Dedifferentiated amniotic fluid mesenchymal stem cell (primary cell): ENCODE measurements at regions not wholly inside any gene's neighbourhood (a gene's known extent, or its start where the extent isn't known, plus 50 kb on each side); places are given as distances from the start of the nearest gene placed in this dataset.
"Not testable (repeated sequence)": the region's sequence is repeated elsewhere in the genome, so short reads cannot be mapped to it uniquely, and the experiment has no call there.

Experiments
- DNase-seq: peaks from one replicate; pipeline ENCODE4 v3.0.0-alpha.2; 2016; ENCODE audit errors: extremely low spot score

GRCh38 chr2:16105669-16106281, 165.4 kb downstream of the MYCN start:
- no peak for DNase-seq

DNA sequence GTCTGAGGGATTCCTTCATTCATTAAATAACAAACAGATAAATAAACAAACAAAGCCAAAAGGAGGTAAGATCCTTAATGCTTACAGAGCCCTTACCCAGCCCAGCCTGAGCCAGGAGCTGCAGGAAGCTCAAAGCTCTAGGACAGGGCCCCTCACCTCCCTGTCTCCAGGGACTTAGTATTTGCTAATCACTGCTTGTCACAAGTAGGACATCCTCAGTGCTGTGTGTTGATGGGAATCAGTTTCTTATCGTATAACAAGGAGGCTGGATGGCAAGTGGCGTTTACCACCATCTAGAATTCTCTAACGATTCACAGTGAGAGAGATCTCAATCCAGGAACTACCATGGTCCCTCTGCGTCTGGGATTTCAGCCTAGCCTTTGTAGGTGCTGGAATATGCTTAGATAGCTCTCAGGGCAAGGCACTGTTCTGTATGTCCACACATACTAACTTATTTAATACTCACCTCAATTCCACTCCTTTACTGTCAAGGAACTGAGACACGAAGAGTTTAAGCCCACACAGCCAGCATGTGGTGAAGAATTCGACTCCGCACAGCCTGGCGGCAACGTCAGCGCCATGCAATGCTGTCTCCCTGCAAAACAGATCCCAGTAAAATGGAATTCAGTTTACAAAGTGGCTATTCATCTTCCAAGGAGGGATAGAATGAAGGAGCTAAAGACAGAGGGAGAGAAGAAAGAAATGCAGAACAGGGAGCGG, 164.8 kb downstream of the MYCN start:
- DNase-seq = no peak

GRCh38 chr2:16104315-16104948, 164.1 kb downstream of the MYCN start:
- DNase-seq = no peak

DNA sequence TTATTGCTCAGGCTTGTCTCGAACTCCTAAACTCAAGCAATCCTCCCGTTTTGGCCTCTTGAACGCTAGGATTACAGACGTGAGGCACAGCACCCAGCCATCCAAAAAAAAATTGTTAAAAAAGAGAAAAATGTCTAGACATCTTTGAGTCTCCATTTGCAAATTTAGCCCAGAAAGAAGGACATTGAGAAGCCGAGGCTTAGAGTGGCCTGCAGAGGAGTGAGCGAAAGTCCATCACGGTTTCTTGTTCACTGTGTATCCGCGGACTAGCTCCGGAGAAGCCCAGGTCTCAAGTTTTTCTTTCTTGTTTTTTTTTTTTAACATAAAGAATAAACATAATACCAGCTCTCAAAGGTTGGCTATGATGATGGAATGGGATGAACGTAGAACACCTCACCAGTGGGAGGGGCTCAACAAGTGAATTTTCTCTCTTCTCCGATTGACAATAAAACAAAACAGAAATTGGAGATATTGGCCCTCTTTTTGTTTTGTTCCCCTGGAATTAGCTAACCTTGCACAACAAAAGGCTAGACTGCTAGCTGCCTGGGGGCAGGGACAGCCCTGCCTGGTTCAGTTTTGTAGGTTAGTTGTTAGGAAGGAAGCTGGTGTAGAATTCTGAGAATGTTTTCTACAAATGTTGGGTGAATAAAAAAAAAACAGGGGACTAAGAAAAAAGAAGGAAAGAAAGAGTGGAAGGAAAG, 163.4 kb downstream of the MYCN start:
- DNase-seq = no peak

- no peak for DNase-seq
Observed at GRCh38 chr2:16102976-16103380, 162.6 kb downstream of the MYCN start.

DNA sequence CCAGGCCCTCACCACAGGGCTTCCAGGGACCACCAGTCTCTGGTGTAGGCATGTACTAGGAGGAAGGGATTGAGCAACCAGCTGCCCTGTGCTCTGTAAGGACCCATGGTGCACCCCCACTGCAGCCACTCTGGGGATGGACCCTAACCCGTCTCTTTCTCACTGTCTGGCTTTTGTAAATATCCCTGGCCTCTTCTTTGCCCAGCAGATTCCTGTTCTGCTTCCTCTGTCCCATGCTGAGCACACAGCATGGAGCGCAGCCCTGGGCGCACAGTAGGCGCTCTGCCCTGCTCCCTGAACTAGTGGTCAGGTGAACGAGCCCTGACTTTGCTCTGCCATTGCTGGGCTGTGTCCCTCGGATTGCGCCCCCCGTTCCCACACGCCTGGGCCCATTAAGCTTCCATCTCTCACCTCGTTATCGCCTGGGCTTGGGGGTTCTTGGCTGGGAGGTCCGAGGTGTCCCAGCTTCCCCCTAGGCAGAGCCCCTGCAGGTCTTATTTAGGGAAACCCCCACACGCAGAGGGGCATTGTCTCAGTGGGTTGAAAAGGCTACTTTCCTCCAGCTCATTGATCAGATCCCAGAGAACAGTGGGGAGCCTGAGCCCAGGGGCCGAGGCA, 162.1 kb downstream of the MYCN start:
- DNase-seq = no peak

DNA sequence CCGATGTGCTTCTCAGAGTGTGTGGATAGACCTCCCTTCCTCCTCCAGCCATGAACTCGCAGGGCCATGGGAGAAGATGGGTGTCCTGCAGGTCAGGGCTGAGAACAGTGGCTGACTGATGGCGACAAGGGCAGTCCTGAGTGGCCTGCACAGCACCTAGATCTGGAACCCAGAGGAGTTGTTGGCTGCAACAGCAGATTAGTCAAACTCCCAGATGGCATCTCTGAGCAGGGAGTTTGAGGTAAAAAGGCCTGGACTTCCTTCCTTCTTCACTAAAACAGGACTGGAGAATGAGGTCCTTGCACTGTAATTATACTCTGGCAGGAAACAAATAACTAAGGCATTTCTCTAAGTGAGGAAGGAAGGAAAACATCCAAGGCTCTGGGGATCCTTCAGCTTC, 160.8 kb downstream of the MYCN start:
- DNase-seq = no peak

- DNase-seq = no peak
Observed at GRCh38 chr2:16100006-16100405, 159.7 kb downstream of the MYCN start.

DNA sequence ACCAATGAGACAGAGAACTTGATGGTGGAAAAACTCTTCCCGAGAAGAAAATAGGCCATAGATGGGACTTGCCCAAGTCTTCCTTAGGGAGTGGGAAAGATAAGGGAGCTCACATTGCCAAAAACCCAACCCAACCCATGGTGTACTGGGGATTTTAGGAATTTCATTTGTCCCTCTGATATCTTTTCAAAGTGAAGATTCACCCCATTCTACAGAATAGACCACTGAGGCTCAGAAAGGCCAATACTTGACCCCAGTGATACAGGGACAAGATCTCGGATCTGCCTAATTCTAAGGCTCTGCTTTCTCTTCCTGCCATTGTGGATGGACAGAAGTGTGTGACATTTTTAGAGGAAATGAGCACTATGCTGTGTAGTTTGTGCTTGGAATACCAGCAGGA, 159.0 kb downstream of the MYCN start:
- no peak for DNase-seq

- no peak for DNase-seq
Observed at GRCh38 chr2:16096962-16097361, 156.6 kb downstream of the MYCN start.

- not testable (repeated sequence) for DNase-seq
Observed at GRCh38 chr2:16095483-16095882, 155.1 kb downstream of the MYCN start.

DNA sequence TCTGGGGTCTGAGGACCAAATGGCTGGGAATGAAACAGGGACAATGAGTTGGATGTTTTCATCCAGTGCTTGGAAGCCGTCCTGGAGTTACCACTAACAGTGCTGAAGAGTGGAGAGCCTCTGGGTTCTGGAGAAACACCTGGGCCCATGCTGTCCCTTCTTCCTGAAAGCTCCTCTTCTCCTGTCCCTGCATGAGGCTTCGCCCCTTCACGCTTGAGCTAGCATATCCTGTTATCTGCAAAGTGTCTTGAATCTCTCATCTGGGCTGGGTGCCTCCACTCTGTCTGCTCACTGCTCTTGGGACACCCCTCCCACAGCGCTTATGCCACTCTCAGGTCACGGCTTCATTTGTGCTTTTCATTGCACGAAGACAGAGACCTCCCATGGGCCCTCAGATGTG, 154.5 kb downstream of the MYCN start:
- no peak for DNase-seq

- no peak for DNase-seq
Observed at GRCh38 chr2:16093639-16094529, 153.5 kb downstream of the MYCN start.

GRCh38 chr2:16092861-16093638, 152.7 kb downstream of the MYCN start:
- no peak for DNase-seq

- DNase-seq = no peak
Observed at GRCh38 chr2:16091576-16092282, 151.4 kb downstream of the MYCN start.

GRCh38 chr2:16090650-16091575, 150.6 kb downstream of the MYCN start:
- no peak for DNase-seq

GRCh38 chr2:16089491-16089890, 149.1 kb downstream of the MYCN start:
- not testable (repeated sequence) for DNase-seq

- no peak for DNase-seq
Observed at GRCh38 chr2:16088802-16089112, 148.4 kb downstream of the MYCN start.
